ENCODE measurements at regions not wholly inside any gene's neighbourhood (a gene's known extent, or its start where the extent isn't known, plus 50 kb on each side); places are given as distances from the start of the nearest gene placed in this dataset.

DNA sequence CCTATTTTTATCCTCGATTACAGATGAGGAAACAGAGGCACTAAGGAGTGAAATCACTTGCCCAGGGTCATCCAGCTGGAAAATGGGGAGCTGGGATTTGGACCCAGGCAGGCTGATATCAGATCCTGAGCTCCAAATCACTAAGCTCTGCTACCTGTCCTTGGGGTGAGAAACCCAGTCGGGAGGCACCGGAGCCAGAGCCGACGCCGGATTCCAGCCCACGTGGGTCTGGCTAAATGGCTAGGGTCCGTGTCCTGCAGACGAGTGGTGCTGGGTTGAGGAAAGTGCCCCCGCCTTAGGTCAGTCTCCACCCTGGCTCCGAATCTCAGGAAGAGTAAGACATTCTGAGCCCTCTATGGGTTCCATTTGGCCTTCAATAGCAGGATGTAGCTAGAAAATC lies 61.3 kb upstream of the GGTA1 start:
- TF ChIP-seq, protein P1, sequence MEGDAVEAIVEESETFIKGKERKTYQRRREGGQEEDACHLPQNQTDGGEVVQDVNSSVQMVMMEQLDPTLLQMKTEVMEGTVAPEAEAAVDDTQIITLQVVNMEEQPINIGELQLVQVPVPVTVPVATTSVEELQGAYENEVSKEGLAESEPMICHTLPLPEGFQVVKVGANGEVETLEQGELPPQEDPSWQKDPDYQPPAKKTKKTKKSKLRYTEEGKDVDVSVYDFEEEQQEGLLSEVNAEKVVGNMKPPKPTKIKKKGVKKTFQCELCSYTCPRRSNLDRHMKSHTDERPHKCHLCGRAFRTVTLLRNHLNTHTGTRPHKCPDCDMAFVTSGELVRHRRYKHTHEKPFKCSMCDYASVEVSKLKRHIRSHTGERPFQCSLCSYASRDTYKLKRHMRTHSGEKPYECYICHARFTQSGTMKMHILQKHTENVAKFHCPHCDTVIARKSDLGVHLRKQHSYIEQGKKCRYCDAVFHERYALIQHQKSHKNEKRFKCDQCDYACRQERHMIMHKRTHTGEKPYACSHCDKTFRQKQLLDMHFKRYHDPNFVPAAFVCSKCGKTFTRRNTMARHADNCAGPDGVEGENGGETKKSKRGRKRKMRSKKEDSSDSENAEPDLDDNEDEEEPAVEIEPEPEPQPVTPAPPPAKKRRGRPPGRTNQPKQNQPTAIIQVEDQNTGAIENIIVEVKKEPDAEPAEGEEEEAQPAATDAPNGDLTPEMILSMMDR (IDR thresholded peaks at IDR 0.05), result no peak
- no peak for TF ChIP-seq POLR2AphosphoS5 (IDR thresholded peaks at IDR 0.05)

All from transverse colon (tissue), 4 donors.